Chondrocyte (in vitro differentiated cells): ENCODE measurements at regions not wholly inside any gene's neighbourhood (a gene's known extent, or its start where the extent isn't known, plus 50 kb on each side); places are given as distances from the start of the nearest gene placed in this dataset.

Source experiments
- DNase-seq: peaks from one replicate; pipeline ENCODE4 v3.0.0; 2021; ENCODE audit warnings: mixed read lengths, low spot score
- H3K27ac Mint-ChIP-seq: one replicate; pipeline ENCODE4 v1.8.0; 2021; ENCODE audit warnings: mild to moderate bottlenecking, moderate library complexity, mixed read lengths; ENCODE audit not compliant: unreplicated experiment
- H3K27me3 Mint-ChIP-seq: 2 replicates; pipeline ENCODE4 v1.8.0; 2021; ENCODE audit warnings: low read depth, mixed read lengths
- H3K36me3 Mint-ChIP-seq: 2 replicates; pipeline ENCODE4 v1.8.0; 2021; ENCODE audit warnings: low read depth, mixed read lengths
- H3K4me1 Mint-ChIP-seq: 2 replicates; pipeline ENCODE4 v1.8.0; 2021; ENCODE audit warnings: low read depth, mild to moderate bottlenecking, mixed read lengths
- H3K4me3 Mint-ChIP-seq: one replicate; pipeline ENCODE4 v1.8.0; 2021; ENCODE audit warnings: mild to moderate bottlenecking, moderate library complexity, mixed read lengths; ENCODE audit not compliant: unreplicated experiment
- H3K9me3 Mint-ChIP-seq: 2 replicates; pipeline ENCODE4 v1.8.0; 2021; ENCODE audit warnings: low read depth, mixed read lengths
- TF ChIP-seq, protein P1 (sequence below): fragments of 200-600 bp; sonication (generic); IDR thresholded peaks from 2 replicates; pipeline ENCODE4 v1.5.0; 2021; ENCODE audit warnings: antibody characterized with exemption, mild to moderate bottlenecking, moderate library complexity

DNA sequence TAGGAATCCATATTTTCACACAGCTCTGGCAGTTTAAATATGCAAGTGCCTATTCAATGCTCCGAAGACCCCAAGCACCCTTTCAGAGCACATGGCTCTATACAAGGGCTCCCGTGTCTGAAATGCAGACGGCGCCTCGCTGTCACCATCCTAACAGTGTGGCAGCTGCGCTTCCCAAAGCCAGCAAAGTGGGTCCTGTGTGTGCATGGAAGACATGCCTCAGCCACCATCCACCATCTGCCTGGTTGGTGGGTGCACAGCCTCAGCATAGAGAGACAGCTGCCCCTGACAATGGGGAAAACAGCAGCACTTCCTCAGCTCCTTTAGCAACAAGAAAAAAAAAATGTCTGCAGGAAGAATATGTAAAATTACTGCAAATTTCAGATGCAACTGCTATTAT, 218.1 kb downstream of the SP3 start:
- Mint-ChIP-seq H3K9me3 (no peaks in the 10 kb centered on the region), H3K27ac (no peak overlapping the region), H3K4me3 (no peak overlapping the region), H3K36me3 (no peaks in the 10 kb centered on the region), H3K4me1 (peaks cover 10% of the 10 kb centered on the region), H3K27me3 (no peaks in the 10 kb centered on the region)
- TF ChIP-seq, protein P1, sequence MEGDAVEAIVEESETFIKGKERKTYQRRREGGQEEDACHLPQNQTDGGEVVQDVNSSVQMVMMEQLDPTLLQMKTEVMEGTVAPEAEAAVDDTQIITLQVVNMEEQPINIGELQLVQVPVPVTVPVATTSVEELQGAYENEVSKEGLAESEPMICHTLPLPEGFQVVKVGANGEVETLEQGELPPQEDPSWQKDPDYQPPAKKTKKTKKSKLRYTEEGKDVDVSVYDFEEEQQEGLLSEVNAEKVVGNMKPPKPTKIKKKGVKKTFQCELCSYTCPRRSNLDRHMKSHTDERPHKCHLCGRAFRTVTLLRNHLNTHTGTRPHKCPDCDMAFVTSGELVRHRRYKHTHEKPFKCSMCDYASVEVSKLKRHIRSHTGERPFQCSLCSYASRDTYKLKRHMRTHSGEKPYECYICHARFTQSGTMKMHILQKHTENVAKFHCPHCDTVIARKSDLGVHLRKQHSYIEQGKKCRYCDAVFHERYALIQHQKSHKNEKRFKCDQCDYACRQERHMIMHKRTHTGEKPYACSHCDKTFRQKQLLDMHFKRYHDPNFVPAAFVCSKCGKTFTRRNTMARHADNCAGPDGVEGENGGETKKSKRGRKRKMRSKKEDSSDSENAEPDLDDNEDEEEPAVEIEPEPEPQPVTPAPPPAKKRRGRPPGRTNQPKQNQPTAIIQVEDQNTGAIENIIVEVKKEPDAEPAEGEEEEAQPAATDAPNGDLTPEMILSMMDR, result no peak
- DNase-seq, result no peak

DNA sequence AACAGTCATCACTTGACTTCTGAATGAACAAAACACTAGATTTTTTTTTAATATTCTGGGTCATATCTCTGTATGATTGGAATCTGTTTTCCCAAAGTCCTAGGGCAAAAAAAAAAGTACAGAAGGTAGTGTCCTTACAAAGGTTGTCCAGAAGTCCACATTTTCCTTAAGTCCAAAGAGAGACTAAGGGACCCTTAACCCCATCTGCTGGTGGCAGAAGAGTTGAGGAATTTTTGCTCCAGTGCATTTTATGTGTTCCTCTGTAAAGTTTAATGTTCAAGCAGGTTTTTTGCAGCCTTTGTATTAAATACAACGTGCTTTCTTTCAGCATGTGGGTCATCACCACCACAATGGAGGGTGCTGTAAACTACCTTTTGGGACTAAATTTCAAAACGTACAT, 215.9 kb downstream of the SP3 start:
- H3K4me3 Mint-ChIP-seq, result no peak overlapping the region
- TF ChIP-seq, protein P1, result peak; percentile 82
- no peaks in the 10 kb centered on the region for H3K36me3 Mint-ChIP-seq
- no peaks in the 10 kb centered on the region for H3K9me3 Mint-ChIP-seq
- H3K27ac Mint-ChIP-seq, result no peak overlapping the region
- no peaks in the 10 kb centered on the region for H3K27me3 Mint-ChIP-seq
- H3K4me1 Mint-ChIP-seq, result peaks cover 10% of the 10 kb centered on the region
- no peak for DNase-seq

DNA sequence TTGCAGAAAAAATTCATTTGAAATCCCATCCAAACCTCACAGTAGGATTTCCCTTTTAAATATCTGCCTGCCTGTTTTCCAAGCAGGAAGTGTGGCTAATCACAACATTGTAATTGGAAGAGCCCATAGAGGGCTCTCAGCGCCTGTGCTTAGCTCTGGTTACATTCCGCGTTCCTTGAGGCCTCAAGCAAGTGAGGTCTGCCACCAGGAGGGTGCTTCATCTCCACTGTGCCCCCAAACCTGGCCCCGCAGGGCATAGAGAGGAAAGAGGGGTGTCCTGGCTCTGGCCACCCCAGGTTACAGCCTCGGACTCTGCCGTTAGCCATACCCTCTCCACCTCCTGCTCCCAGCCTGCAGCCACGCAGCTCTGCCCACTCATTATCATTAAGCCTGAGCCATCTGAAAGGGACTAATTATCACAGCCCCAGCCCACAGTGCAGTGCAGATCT, 214.8 kb downstream of the SP3 start:
- Mint-ChIP-seq H3K9me3 (no peaks in the 10 kb centered on the region), H3K27me3 (no peaks in the 10 kb centered on the region), H3K4me3 (no peak overlapping the region), H3K36me3 (no peaks in the 10 kb centered on the region), H3K27ac (no peak overlapping the region), H3K4me1 (peaks cover 10% of the 10 kb centered on the region)
- DNase-seq, result no peak
- TF ChIP-seq, protein P1, result peak; percentile 55

DNA sequence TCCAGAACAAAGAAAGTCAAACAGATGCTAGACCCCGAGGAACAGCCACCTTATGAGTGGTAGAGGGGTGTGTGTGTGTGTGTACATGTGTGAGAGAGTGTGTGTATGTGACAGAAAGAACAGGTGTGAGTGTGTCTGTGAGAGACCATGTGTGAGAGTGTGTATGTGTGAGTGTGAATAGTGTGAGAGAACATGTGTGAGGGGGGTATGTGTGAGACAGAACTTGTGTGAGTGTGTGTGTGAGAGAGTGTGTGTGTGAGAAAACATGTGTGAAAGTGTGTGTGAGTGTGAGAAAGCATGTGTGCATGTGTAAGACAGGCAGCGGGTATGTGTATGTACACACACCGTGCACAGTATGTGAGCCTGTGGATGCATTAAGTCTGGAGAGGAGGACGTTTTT, 214.3 kb downstream of the SP3 start:
- H3K4me1 Mint-ChIP-seq, result peaks cover 10% of the 10 kb centered on the region
- no peaks in the 10 kb centered on the region for H3K9me3 Mint-ChIP-seq
- TF ChIP-seq, protein P1, result no peak
- no peaks in the 10 kb centered on the region for H3K27me3 Mint-ChIP-seq
- DNase-seq, result no peak
- H3K27ac Mint-ChIP-seq, result no peak overlapping the region
- H3K4me3 Mint-ChIP-seq, result no peak overlapping the region
- H3K36me3 Mint-ChIP-seq, result no peaks in the 10 kb centered on the region

DNA sequence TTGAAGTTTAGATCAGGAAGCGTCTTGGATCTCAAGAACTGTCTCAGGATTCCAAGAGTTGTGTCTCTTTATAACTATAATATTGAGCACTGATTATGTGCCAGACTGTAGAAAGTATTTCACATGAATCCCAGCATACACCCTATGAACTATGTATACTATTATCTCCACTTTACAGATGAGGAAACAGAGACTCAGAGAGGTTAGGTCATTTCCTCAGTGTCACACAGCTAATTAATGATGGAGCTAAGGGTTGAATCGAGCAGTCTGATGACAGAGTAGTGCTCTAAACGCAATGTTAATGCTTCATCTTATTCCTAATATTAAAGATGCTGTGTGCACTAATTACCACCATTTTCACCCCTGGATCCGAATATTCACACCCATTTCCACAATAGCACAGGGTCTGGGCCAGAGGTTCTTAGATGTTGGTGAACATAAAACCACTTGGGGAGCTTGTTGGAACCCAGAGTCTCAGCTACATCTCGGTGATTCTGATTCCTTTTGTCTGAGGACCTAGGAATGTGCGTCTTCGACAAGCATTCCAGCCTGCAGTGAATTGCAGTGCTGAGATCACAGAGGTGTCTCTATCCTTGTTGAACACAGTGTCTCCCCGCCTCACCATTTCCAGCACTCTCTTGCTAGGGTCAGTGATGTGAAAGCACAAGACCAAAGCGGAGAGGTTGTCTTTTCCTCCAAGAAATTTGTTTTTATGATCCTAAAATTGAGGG, 213.8 kb downstream of the SP3 start:
- H3K27me3 Mint-ChIP-seq, result no peaks in the 10 kb centered on the region
- TF ChIP-seq, protein P1, result no peak
- no peak overlapping the region for H3K4me3 Mint-ChIP-seq
- H3K9me3 Mint-ChIP-seq, result no peaks in the 10 kb centered on the region
- DNase-seq, result no peak
- no peak overlapping the region for H3K27ac Mint-ChIP-seq
- no peaks in the 10 kb centered on the region for H3K36me3 Mint-ChIP-seq
- peaks cover 10% of the 10 kb centered on the region for H3K4me1 Mint-ChIP-seq
